C4-2B (cell line): ENCODE measurements at regions not wholly inside any gene's neighbourhood (a gene's known extent, or its start where the extent isn't known, plus 50 kb on each side); places are given as distances from the start of the nearest gene placed in this dataset.

Experiments used
- ZFX ChIP-seq: fragments of 450-650 bp; IDR thresholded peaks from 2 replicates; pipeline ENCODE4 v1.6.1; 2017
- TF ChIP-seq, protein P1 (sequence below): fragments of 450-650 bp; conservative IDR thresholded peaks from 2 replicates; pipeline ENCODE4 v1.5.1; 2017; ENCODE audit warnings: mild to moderate bottlenecking

DNA sequence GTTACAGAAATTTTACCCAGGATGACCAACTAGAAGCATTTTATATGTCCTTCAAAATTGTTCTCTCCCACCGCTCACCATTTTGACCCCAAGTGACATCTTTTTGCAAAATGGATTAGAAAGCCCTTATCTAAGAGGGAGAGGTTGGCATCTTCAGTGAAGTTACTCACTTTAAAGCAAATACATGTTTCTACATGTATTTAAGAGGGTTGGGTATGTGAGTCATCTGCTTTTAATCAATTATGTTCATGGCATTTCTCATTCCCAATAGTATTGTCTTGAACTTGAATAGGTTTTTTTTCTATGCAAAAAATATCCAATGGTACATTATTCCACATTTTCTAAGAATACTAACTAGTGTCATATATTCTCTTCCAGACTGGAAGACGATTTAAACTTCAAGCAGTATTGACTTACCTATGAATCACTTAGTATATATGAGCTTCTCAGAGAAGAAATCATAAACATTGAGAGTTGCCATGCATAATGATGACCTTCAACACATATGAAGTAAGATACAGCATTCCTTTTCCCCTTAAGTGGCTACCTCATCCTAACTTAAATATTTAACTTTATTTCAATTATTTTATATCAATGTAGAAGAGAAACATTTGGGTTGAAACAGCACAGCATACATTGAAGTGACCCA lies 132.8 kb downstream of the POLR1F start:
- TF ChIP-seq, protein P1, sequence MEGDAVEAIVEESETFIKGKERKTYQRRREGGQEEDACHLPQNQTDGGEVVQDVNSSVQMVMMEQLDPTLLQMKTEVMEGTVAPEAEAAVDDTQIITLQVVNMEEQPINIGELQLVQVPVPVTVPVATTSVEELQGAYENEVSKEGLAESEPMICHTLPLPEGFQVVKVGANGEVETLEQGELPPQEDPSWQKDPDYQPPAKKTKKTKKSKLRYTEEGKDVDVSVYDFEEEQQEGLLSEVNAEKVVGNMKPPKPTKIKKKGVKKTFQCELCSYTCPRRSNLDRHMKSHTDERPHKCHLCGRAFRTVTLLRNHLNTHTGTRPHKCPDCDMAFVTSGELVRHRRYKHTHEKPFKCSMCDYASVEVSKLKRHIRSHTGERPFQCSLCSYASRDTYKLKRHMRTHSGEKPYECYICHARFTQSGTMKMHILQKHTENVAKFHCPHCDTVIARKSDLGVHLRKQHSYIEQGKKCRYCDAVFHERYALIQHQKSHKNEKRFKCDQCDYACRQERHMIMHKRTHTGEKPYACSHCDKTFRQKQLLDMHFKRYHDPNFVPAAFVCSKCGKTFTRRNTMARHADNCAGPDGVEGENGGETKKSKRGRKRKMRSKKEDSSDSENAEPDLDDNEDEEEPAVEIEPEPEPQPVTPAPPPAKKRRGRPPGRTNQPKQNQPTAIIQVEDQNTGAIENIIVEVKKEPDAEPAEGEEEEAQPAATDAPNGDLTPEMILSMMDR = no peak
- no peak for TF ChIP-seq ZFX
